ENCODE measurements at regions not wholly inside any gene's neighbourhood (a gene's known extent, or its start where the extent isn't known, plus 50 kb on each side); places are given as distances from the start of the nearest gene placed in this dataset.

- DNase-seq (ENCODE audit: extremely low read depth, low read depth) = no peak
- TF ChIP-seq CTCF (IDR thresholded peaks at IDR 0.05; ENCODE audit: low read depth, low read length, missing control alignments) = no peak
- no peak overlapping the region for H3K4me3 ChIP-seq (replicated peaks; ENCODE audit: low read depth, low read length)
Measured at GRCh38 chr2:107634172-107634571, 192.5 kb upstream of the RGPD4 start.

- no peak overlapping the region for H3K4me3 ChIP-seq (replicated peaks; ENCODE audit: low read depth, low read length)
- DNase-seq (ENCODE audit: extremely low read depth, low read depth) = peak; percentile 3
- TF ChIP-seq CTCF (IDR thresholded peaks at IDR 0.05; ENCODE audit: low read depth, low read length, missing control alignments) = no peak
Measured at GRCh38 chr2:107635883-107636282, 190.8 kb upstream of the RGPD4 start.

DNA sequence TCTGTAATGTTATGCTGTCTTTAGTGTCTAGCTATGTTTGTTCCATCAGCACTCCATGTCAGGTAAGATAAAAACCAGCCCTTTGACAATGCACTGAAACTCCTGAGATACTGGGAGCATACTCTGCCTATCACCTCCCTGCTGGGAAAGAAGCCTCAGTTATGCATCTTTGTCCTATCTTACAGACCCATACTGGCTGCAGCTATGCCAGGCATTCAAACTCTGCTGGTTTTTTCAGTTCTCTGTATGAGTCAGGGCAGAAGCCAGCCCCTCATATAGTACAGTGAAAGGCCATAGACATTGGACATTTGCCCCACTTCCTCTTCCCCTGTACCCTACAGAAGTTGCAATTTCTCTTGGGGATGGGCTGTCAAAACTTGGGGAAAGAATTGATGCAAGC lies 181.1 kb upstream of the RGPD4 start:
- no peak for TF ChIP-seq CTCF (IDR thresholded peaks at IDR 0.05; ENCODE audit: low read depth, low read length, missing control alignments)
- DNase-seq (ENCODE audit: extremely low read depth, low read depth) = no peak
- H3K4me3 ChIP-seq (replicated peaks; ENCODE audit: low read depth, low read length) = no peak overlapping the region

- H3K4me3 ChIP-seq (replicated peaks; ENCODE audit: low read depth, low read length) = no peak overlapping the region
- no peak for TF ChIP-seq CTCF (IDR thresholded peaks at IDR 0.05; ENCODE audit: low read depth, low read length, missing control alignments)
- no peak for DNase-seq (ENCODE audit: extremely low read depth, low read depth)
Measured at GRCh38 chr2:107648781-107649404, 177.8 kb upstream of the RGPD4 start.

- H3K4me3 ChIP-seq (replicated peaks; ENCODE audit: low read depth, low read length) = no peak overlapping the region
- TF ChIP-seq CTCF (IDR thresholded peaks at IDR 0.05; ENCODE audit: low read depth, low read length, missing control alignments) = no peak
- no peak for DNase-seq (ENCODE audit: extremely low read depth, low read depth)
Measured at GRCh38 chr2:107657049-107657448, 169.6 kb upstream of the RGPD4 start.

- H3K4me3 ChIP-seq (replicated peaks; ENCODE audit: low read depth, low read length) = no peak overlapping the region
- no peak for TF ChIP-seq CTCF (IDR thresholded peaks at IDR 0.05; ENCODE audit: low read depth, low read length, missing control alignments)
- DNase-seq (ENCODE audit: extremely low read depth, low read depth) = no peak
Measured at GRCh38 chr2:107663632-107664031, 163.1 kb upstream of the RGPD4 start.

DNA sequence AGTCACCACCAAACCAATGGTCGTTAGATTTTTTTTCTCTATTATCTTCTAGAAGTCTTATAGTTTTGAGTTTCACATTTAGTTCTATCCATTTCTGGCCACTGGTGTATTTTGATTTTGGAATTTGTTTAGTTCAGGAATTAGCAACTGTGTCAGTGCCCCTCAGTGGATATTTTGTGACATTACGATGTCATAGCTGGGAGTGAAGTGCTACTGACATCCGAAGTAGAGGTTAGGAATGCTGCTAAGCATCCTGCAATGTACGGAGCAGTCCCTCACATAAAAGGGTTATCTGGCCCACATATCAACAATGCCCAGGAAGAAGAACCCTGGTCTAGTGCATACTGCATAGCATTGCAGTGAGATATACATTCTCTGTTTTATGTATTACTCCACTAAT lies 157.4 kb upstream of the RGPD4 start:
- no peak for DNase-seq (ENCODE audit: extremely low read depth, low read depth)
- no peak for TF ChIP-seq CTCF (IDR thresholded peaks at IDR 0.05; ENCODE audit: low read depth, low read length, missing control alignments)
- H3K4me3 ChIP-seq (replicated peaks; ENCODE audit: low read depth, low read length) = no peak overlapping the region
